HEK293T (cell line): ENCODE measurements at regions not wholly inside any gene's neighbourhood (a gene's known extent, or its start where the extent isn't known, plus 50 kb on each side); places are given as distances from the start of the nearest gene placed in this dataset.

Source experiments
- ARNT ChIP-seq: fragments of 450-650 bp; IDR thresholded peaks from 2 replicates; pipeline ENCODE4 v1.6.1; 2017; ENCODE audit warnings: mild to moderate bottlenecking
- BHLHE40 ChIP-seq: fragments of 450-650 bp; IDR thresholded peaks from 2 replicates; pipeline ENCODE4 v1.6.1; 2016; ENCODE audit warnings: mild to moderate bottlenecking, moderate library complexity, borderline replicate concordance
- CTBP1 ChIP-seq: fragments of 450-650 bp; IDR thresholded peaks from 2 replicates; pipeline ENCODE4 v1.6.1; 2016; ENCODE audit warnings: borderline replicate concordance
- ELF4 ChIP-seq: fragments of 450-650 bp; IDR thresholded peaks from 2 replicates; pipeline ENCODE4 v1.6.1; 2017; ENCODE audit warnings: antibody characterized with exemption
- FOXA1 ChIP-seq: fragments of 450-650 bp; IDR thresholded peaks from 2 replicates; pipeline ENCODE4 v1.6.1; 2016; ENCODE audit warnings: mild to moderate bottlenecking
- FOXK2 ChIP-seq: fragments of 450-650 bp; IDR thresholded peaks from 2 replicates; pipeline ENCODE4 v1.6.1; 2016; ENCODE audit warnings: mild to moderate bottlenecking
- FOXM1 ChIP-seq: fragments of 450-650 bp; IDR thresholded peaks from 2 replicates; pipeline ENCODE4 v1.6.1; 2017; ENCODE audit warnings: mild to moderate bottlenecking, borderline replicate concordance
- HDGF ChIP-seq: fragments of 450-650 bp; IDR thresholded peaks from 2 replicates; pipeline ENCODE4 v1.6.1; 2017; ENCODE audit warnings: antibody characterized with exemption, borderline replicate concordance
- L3MBTL2 ChIP-seq: fragments of 450-650 bp; conservative IDR thresholded peaks from 2 replicates; pipeline ENCODE4 v1.6.1; 2016; ENCODE audit warnings: mild to moderate bottlenecking
- NFRKB ChIP-seq: fragments of 450-650 bp; IDR thresholded peaks from 2 replicates; pipeline ENCODE4 v1.6.1; 2016; ENCODE audit warnings: mild to moderate bottlenecking, moderate library complexity
- SP1 ChIP-seq: fragments of 450-650 bp; IDR thresholded peaks from 2 replicates; pipeline ENCODE4 v1.6.1; 2017
- SUZ12 ChIP-seq: fragments of 450-650 bp; IDR thresholded peaks from 2 replicates; pipeline ENCODE4 v1.6.1; 2016; ENCODE audit warnings: mild to moderate bottlenecking
- TARDBP ChIP-seq: fragments of 450-650 bp; IDR thresholded peaks from 2 replicates; pipeline ENCODE4 v1.6.1; 2016
- ZNF384 ChIP-seq: fragments of 450-650 bp; IDR thresholded peaks from 2 replicates; pipeline ENCODE4 v1.6.1; 2016

DNA sequence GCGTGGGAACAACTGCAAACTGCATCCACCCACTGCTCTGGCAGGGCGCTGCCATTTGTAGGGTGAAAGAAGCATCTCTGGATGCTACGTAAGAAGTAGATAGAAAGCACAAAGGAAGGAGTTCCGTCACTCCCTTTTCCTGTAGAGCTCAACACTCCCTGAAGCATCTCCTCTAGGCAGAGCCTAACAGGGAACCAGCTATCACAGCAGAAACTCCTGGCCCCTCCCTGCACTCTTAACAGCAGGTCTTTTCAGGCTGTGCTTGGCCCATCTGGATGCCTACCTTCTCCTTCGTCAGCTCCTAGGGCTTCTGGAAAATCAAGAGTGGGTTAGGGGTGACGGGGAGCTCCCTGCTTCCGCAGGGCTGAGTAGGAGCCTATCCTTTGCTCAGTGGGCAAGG, 112.9 kb upstream of the TLL1 start:
- TF ChIP-seq FOXK2 (no peak), SUZ12 (no peak), ELF4 (no peak), ZNF384 (no peak), FOXM1 (no peak), TARDBP (no peak), HDGF (no peak), BHLHE40 (no peak), FOXA1 (no peak), L3MBTL2 (no peak), SP1 (no peak), ARNT (no peak), NFRKB (no peak), CTBP1 (no peak)
